H1 (cell line): ENCODE measurements at regions not wholly inside any gene's neighbourhood (a gene's known extent, or its start where the extent isn't known, plus 50 kb on each side); places are given as distances from the start of the nearest gene placed in this dataset.

Source experiments
- CTCF ChIA-PET: fragments of 300-600 bp; sonication (Branson Sonifier 250); formaldehyde crosslinking; loops from one replicate; lab custom pipeline; 2021; ENCODE audit not compliant: partially characterized antibody; lab: Charles Lee
- POLR2A ChIA-PET: fragments of 300-600 bp; sonication (Branson Sonifier 250); formaldehyde crosslinking; loops from one replicate; lab custom pipeline; 2021; ENCODE audit warnings: inconsistent platforms; ENCODE audit not compliant: partially characterized antibody; lab: Charles Lee
- DNase-seq, 2 experiments: peaks; one replicate each; pipeline versions ENCODE4 v3.0.0 to v3.0.0-alpha.2; 2010 to 2022; ENCODE audit warnings: low spot score in 2 of 2, low read depth in 1 of 2, mixed read lengths in 1 of 2
- FAIRE-seq: peaks from 2 replicates; lab custom pipeline; 2011; peaks lifted over from hg19 to GRCh38; lab: Jason Lieb, UNC
- H2AFZ ChIP-seq: 2 replicates; pipeline ENCODE4 v1.8.1; 2012; ENCODE audit warnings: low read length, inconsistent platforms
- H2AK5ac ChIP-seq: 2 replicates; pipeline ENCODE4 v1.6.1; 2013; ENCODE audit warnings: low read depth, low read length
- H2BK120ac ChIP-seq: replicated peaks from 2 replicates; pipeline ENCODE3; 2013; ENCODE audit warnings: low read depth, low read length, inconsistent platforms
- H2BK12ac ChIP-seq: 2 replicates; pipeline ENCODE4 v1.6.1; 2013; ENCODE audit warnings: low read depth, low read length
- H2BK15ac ChIP-seq: 2 replicates; pipeline ENCODE4 v1.6.1; 2013; ENCODE audit warnings: low read length
- H2BK20ac ChIP-seq: 2 replicates; pipeline ENCODE4 v1.6.1; 2013; ENCODE audit warnings: low read length
- H2BK5ac ChIP-seq: 2 replicates; pipeline ENCODE4 v1.6.1; 2013; ENCODE audit warnings: low read depth, low read length
- H3K14ac ChIP-seq: 2 replicates; pipeline ENCODE4 v1.6.1; 2013; ENCODE audit warnings: inconsistent platforms; ENCODE audit not compliant: insufficient read length
- H3K18ac ChIP-seq: 2 replicates; pipeline ENCODE4 v1.6.1; 2013; ENCODE audit warnings: low read length; ENCODE audit errors: extremely low read depth
- H3K23ac ChIP-seq: 2 replicates; pipeline ENCODE4 v1.6.1; 2013; ENCODE audit warnings: inconsistent platforms; ENCODE audit not compliant: insufficient read length
- H3K23me2 ChIP-seq: 2 replicates; pipeline ENCODE4 v1.6.1; 2013; ENCODE audit warnings: low read depth, low read length
- H3K27ac ChIP-seq: 2 replicates; pipeline ENCODE4 v1.6.1; 2011; ENCODE audit warnings: low read depth, low read length, inconsistent platforms
- H3K27me3 ChIP-seq, 4 experiments: replicated peaks in 1 of 4; 1 replicate in 1 of 4; 2 replicates in 3 of 4; pipeline versions ENCODE4 v1.6.1 to v1.8.1; 2011 to 2013; ENCODE audit warnings: low read length in 3 of 4, mild to moderate bottlenecking in 3 of 4, inconsistent platforms in 2 of 4, mixed read lengths in 2 of 4, moderate library complexity in 1 of 4; ENCODE audit not compliant: control insufficient read depth in 3 of 4, insufficient read depth in 3 of 4; ENCODE audit errors: extremely low read depth in 1 of 4
- H3K36me3 ChIP-seq, 4 experiments: 2 replicates each; pipeline versions ENCODE4 v1.6.1 to v1.8.1; 2011 to 2013; ENCODE audit warnings: mild to moderate bottlenecking in 4 of 4, low read length in 3 of 4, moderate library complexity in 2 of 4, control low read depth in 1 of 4, inconsistent platforms in 1 of 4; ENCODE audit not compliant: insufficient read depth in 4 of 4, control insufficient read depth in 2 of 4
- H3K4ac ChIP-seq: replicated peaks from 2 replicates; pipeline ENCODE3; 2013; ENCODE audit warnings: low read length, low read depth, mixed read lengths, inconsistent platforms; ENCODE audit not compliant: insufficient read length
- H3K4me1 ChIP-seq, 4 experiments: replicated peaks in 1 of 4; 1 replicate in 1 of 4; 2 replicates in 3 of 4; pipeline versions ENCODE4 v1.6.1 to v1.8.1; 2011 to 2013; ENCODE audit warnings: low read length in 3 of 4, inconsistent platforms in 2 of 4, mixed read lengths in 1 of 4; ENCODE audit not compliant: insufficient read depth in 4 of 4, control insufficient read depth in 3 of 4
- H3K4me2 ChIP-seq, 2 experiments: 2 replicates each; pipeline versions ENCODE4 v1.6.1 to v1.8.1; 2011 to 2013; ENCODE audit warnings: low read depth in 2 of 2, low read length in 2 of 2, control low read depth in 1 of 2, inconsistent platforms in 1 of 2, mild to moderate bottlenecking in 1 of 2; ENCODE audit not compliant: insufficient read depth in 1 of 2
- H3K4me3 ChIP-seq, 4 experiments: fragments of 200-600, 300-600 bp in 1 of 4; sonication (generic), shearing (Covaris generic), sonication (Bioruptor Twin) in 1 of 4; 2 replicates each; pipeline versions ENCODE4 v1.5.1 to v1.8.1; 2011 to 2016; ENCODE audit warnings: low read length in 4 of 4, low read depth in 3 of 4, control low read depth in 2 of 4, inconsistent platforms in 2 of 4, mild to moderate bottlenecking in 2 of 4, mixed read lengths in 1 of 4, moderate library complexity in 1 of 4; ENCODE audit not compliant: insufficient read depth in 2 of 4; ENCODE audit errors: extremely low read depth in 1 of 4
- H3K56ac ChIP-seq: replicated peaks from 2 replicates; pipeline ENCODE3; 2013; ENCODE audit warnings: low read depth, mild to moderate bottlenecking, mixed read lengths, low read length, inconsistent platforms; ENCODE audit not compliant: insufficient read length
- H3K79me1 ChIP-seq: 2 replicates; pipeline ENCODE4 v1.6.1; 2013; ENCODE audit warnings: low read depth, low read length, control low read depth
- H3K79me2 ChIP-seq, 2 experiments: 2 replicates each; pipeline versions ENCODE4 v1.6.1 to v1.8.1; 2012 to 2013; ENCODE audit warnings: low read length in 2 of 2, mild to moderate bottlenecking in 2 of 2, inconsistent platforms in 1 of 2; ENCODE audit not compliant: insufficient read depth in 2 of 2, control insufficient read depth in 1 of 2
- H3K9ac ChIP-seq, 4 experiments: replicated peaks in 1 of 4; 1 replicate in 1 of 4; 2 replicates in 3 of 4; pipeline versions ENCODE4 v1.6.1 to v1.8.1; 2011 to 2013; ENCODE audit warnings: low read depth in 3 of 4, low read length in 3 of 4, control low read depth in 2 of 4, mild to moderate bottlenecking in 2 of 4, moderate library complexity in 2 of 4, inconsistent platforms in 1 of 4; ENCODE audit errors: extremely low read depth in 1 of 4
- H3K9me3 ChIP-seq, 2 experiments: 2 replicates each; pipeline versions ENCODE4 v1.6.1 to v1.8.1; 2012 to 2013; ENCODE audit warnings: mild to moderate bottlenecking in 2 of 2, moderate library complexity in 2 of 2, control low read depth in 1 of 2, inconsistent platforms in 1 of 2, low read depth in 1 of 2, low read length in 1 of 2, mixed read lengths in 1 of 2; ENCODE audit not compliant: insufficient read depth in 2 of 2
- H4K20me1 ChIP-seq, 2 experiments: replicated peaks in 1 of 2; 2 replicates each; pipeline versions ENCODE3 to v1.8.1; 2011 to 2013; ENCODE audit warnings: inconsistent platforms in 2 of 2, low read length in 2 of 2, mild to moderate bottlenecking in 1 of 2; ENCODE audit not compliant: insufficient read depth in 2 of 2, control insufficient read depth in 1 of 2
- H4K5ac ChIP-seq: 2 replicates; pipeline ENCODE4 v1.6.1; 2013; ENCODE audit warnings: low read length, low read depth, mixed read lengths, inconsistent platforms; ENCODE audit not compliant: insufficient read length
- H4K8ac ChIP-seq: 2 replicates; pipeline ENCODE4 v1.8.0; 2013; ENCODE audit warnings: mild to moderate bottlenecking, moderate library complexity, low read length, inconsistent platforms; ENCODE audit not compliant: insufficient read depth; ENCODE audit errors: extremely low read depth
- H4K91ac ChIP-seq: replicated peaks from 2 replicates; pipeline ENCODE3; 2013; ENCODE audit warnings: low read length, mixed read lengths, inconsistent platforms; ENCODE audit not compliant: insufficient read length
- BRCA1 ChIP-seq: IDR thresholded peaks from 2 replicates; pipeline ENCODE4 v1.6.1; 2012; ENCODE audit warnings: low read depth, low read length, improper control_type of control experiment
- EP300 ChIP-seq, 2 experiments: IDR thresholded peaks; 1 replicate in 1 of 2; 2 replicates in 1 of 2; pipeline ENCODE4 v1.6.1; 2011 to 2012; ENCODE audit warnings: low read depth in 2 of 2, low read length in 2 of 2, mild to moderate bottlenecking in 2 of 2, borderline replicate concordance in 1 of 2, inconsistent platforms in 1 of 2, moderate library complexity in 1 of 2
- EZH2 ChIP-seq: fragments of 200-600 bp; sonication (generic); IDR thresholded peaks from 2 replicates; pipeline ENCODE4 v1.7.1; 2012; ENCODE audit warnings: low read depth, mild to moderate bottlenecking, moderate library complexity, low read length, inconsistent platforms; ENCODE audit not compliant: severe bottlenecking
- KDM1A ChIP-seq: fragments of 200-600, 300-600 bp; sonication (generic); IDR thresholded peaks from 2 replicates; pipeline ENCODE4 v1.7.1; 2016; ENCODE audit warnings: mild to moderate bottlenecking, low read length, borderline replicate concordance
- RNF2 ChIP-seq: fragments of 200-900, 300-1000 bp; sonication (generic); IDR thresholded peaks from 2 replicates; pipeline ENCODE4 v1.7.1; 2016; ENCODE audit warnings: borderline replicate concordance, low read depth, mild to moderate bottlenecking, antibody characterized with exemption, low read length; ENCODE audit not compliant: poor library complexity, severe bottlenecking; ENCODE audit errors: missing control alignments
- RXRA ChIP-seq: IDR thresholded peaks from 2 replicates; pipeline ENCODE4 v1.6.1; 2011; ENCODE audit warnings: low read depth, mild to moderate bottlenecking, low read length, moderate library complexity; ENCODE audit not compliant: insufficient read depth
- SAP30 ChIP-seq: fragments of 300-600 bp; sonication (generic); IDR thresholded peaks from 2 replicates; pipeline ENCODE4 v1.7.1; 2012; ENCODE audit warnings: low read length, moderate library complexity, mild to moderate bottlenecking, inconsistent platforms; ENCODE audit not compliant: insufficient read depth, insufficient replicate concordance
- SIRT6 ChIP-seq: IDR thresholded peaks from one replicate; pipeline ENCODE4 v1.7.1; 2012; ENCODE audit warnings: low read length, inconsistent platforms
- SRF ChIP-seq: IDR thresholded peaks from 2 replicates; pipeline ENCODE4 v1.6.1; 2011; ENCODE audit warnings: mild to moderate bottlenecking, low read depth, low read length, moderate library complexity
- SUZ12 ChIP-seq: fragments of 200-600 bp; sonication (generic); IDR thresholded peaks from 2 replicates; pipeline ENCODE4 v1.6.1; 2012; ENCODE audit warnings: mild to moderate bottlenecking, inconsistent platforms, low read length, moderate library complexity, mixed read lengths
- WGBS, 2 experiments: shearing (Covaris generic) in 1 of 2; methylation state at CpG; one replicate each; pipeline versions ENCODE4 v1.1.6 to v1.1.7; 2013 to 2015; ENCODE audit warnings: low lambda C conversion rate in 2 of 2, mixed read lengths in 2 of 2, inconsistent platforms in 1 of 2, low coverage in 1 of 2, missing lambda C conversion rate in 1 of 2; ENCODE audit not compliant: insufficient replicate concordance in 2 of 2, insufficient coverage in 1 of 2, insufficient read length in 1 of 2; ENCODE audit errors: extremely low coverage in 1 of 2, missing lambda C conversion rate in 1 of 2; 5-methylcytosine and 5-hydroxymethylcytosine counted together
- TF ChIP-seq, protein P1 (sequence below): IDR thresholded peaks from 2 replicates; pipeline ENCODE4 v1.6.1; 2011; ENCODE audit warnings: low read length, improper control_type of control experiment
- TF ChIP-seq, protein P2 (sequence below): IDR thresholded peaks from 2 replicates; pipeline ENCODE4 v1.6.1; 2012; ENCODE audit warnings: inconsistent platforms

DNA sequence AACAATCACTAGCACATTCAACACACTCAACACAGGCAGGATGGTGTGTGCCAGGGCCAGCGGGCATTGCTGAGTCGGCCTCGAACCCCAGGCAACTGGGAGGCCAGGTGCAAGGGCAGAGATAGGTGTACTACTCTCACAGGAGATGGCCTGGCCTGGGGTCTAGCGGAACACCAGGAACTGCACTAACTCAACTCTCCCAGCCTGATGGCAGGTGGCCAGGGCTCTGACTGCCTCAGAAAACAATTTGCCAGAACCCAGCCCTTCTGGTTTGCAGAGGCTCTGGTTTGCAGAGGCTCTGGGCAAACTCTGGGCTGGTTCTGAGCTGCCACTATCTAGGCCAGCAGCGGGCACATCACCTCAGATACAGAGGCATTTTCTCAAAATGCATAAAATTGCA lies 229.2 kb upstream of the CHRNA7 start:
- no peaks in the 10 kb centered on the region for H3K36me3 ChIP-seq
- no peak overlapping the region for H3K18ac ChIP-seq
- no peaks in the 10 kb centered on the region for H4K20me1 ChIP-seq
- H3K9ac ChIP-seq: no peak overlapping the region
- no peak overlapping the region for H3K4me3 ChIP-seq
- no peak overlapping the region for H2AFZ ChIP-seq
- H2AK5ac ChIP-seq: no peak overlapping the region
- H2BK120ac ChIP-seq: no peak overlapping the region
- no peaks in the 10 kb centered on the region for H3K79me2 ChIP-seq
- H3K27me3 ChIP-seq: no peaks in the 10 kb centered on the region
- no peak overlapping the region for H3K14ac ChIP-seq
- H3K79me1 ChIP-seq: no peaks in the 10 kb centered on the region
- DNase-seq (no peak), FAIRE-seq (no peak)
- no peak overlapping the region; the same call in 1 of the 2 replicates for H4K8ac ChIP-seq
- H2BK20ac ChIP-seq: no peak overlapping the region
- no peak overlapping the region for H4K91ac ChIP-seq
- H2BK15ac ChIP-seq: no peak overlapping the region
- no peak overlapping the region for H4K5ac ChIP-seq
- H3K4me1 ChIP-seq: peaks cover 0 to 6% (median 0%) of the 10 kb centered on the region in 4 experiments; a peak in 1 of 7 replicates
- H3K4ac ChIP-seq: no peak overlapping the region
- ChIA-PET POLR2A (no interaction called here), CTCF (interaction anchor here (1.5 kb wide), 1 partner anchor 174 kb away, joined by 5 read pairs; no protein-coding TSS in a partner anchor)
- no peak overlapping the region for H2BK5ac ChIP-seq
- no peak for TF ChIP-seq EP300 (IDR thresholded peaks at IDR 0.05; ENCODE audit: borderline replicate concordance in 1 of 2, low read depth in 2 of 2, low read length in 2 of 2)
- no peak for TF ChIP-seq BRCA1
- TF ChIP-seq, protein P1, sequence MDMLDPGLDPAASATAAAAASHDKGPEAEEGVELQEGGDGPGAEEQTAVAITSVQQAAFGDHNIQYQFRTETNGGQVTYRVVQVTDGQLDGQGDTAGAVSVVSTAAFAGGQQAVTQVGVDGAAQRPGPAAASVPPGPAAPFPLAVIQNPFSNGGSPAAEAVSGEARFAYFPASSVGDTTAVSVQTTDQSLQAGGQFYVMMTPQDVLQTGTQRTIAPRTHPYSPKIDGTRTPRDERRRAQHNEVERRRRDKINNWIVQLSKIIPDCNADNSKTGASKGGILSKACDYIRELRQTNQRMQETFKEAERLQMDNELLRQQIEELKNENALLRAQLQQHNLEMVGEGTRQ: no peak
- no peak for TF ChIP-seq SIRT6
- no peak for TF ChIP-seq KDM1A
- no peak for TF ChIP-seq SRF
- no peak for TF ChIP-seq RXRA
- TF ChIP-seq SAP30: no peak
- TF ChIP-seq, protein P2, sequence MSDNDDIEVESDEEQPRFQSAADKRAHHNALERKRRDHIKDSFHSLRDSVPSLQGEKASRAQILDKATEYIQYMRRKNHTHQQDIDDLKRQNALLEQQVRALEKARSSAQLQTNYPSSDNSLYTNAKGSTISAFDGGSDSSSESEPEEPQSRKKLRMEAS: no peak
- no peak for TF ChIP-seq EZH2
- TF ChIP-seq RNF2: no peak
- no peak for TF ChIP-seq SUZ12
- no peak overlapping the region for H2BK12ac ChIP-seq
- 90% methylated on average over 5 of the region's 5 CpGs; no CpG with 5 or more reads in 1 of the 2 experiments for WGBS, 2 experiments
- H3K4me2 ChIP-seq: no peak overlapping the region
- H3K56ac ChIP-seq: no peak overlapping the region
- no peaks in the 10 kb centered on the region for H3K23me2 ChIP-seq
- no peak overlapping the region for H3K23ac ChIP-seq
- H3K9me3 ChIP-seq: no peaks in the 10 kb centered on the region
- H3K27ac ChIP-seq: no peak overlapping the region
